ENCODE measurements at regions not wholly inside any gene's neighbourhood (a gene's known extent, or its start where the extent isn't known, plus 50 kb on each side); places are given as distances from the start of the nearest gene placed in this dataset.

DNA sequence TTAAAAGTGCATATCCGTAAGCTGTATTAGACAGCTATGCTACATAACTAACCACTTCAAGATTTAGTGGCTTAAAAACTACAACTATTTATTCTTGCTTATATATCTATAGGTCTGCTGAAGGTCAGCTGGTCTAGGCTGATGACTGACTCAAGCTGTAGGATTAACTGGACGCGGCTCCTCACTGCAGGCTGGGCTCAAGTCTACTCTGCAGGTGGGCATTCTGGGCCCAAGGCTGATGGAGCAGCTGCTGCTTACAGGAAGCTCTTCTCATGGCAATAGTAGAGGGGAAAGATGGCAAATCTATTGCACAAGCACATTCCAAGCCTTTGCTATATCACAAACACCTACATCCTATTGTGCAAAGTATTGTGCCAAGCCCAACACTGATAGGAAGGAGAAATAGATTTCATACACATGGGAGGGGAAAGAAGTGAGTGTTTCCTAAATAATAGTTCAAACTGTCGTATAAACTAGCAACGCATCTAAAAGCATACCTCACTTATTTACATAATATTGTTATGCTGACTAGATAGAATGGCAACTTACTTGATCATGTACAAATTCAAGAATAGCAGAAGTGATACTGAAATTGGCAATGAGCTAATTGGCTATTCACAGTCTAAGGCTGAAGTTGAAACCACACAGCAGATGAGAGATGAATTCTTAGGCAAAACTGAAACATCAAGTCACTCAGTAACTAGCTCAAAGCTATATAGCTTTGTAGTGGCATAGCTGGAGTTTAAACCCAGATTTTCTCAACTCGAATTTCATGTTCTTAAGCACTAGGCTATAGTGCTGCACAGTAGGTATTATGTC lies 263.8 kb downstream of the NKX6-1 start:
- WGBS, 2 donors: 86% methylated on average over 6 of the region's 6 CpGs
- Histone ChIP-seq H3K4me1 (ENCODE audit: control insufficient read depth in 5 of 5, insufficient read depth in 5 of 5, low read length in 5 of 5) (peaks cover 0 to 43% (median 0%) of the 10 kb centered on the region in 5 donors), H3K9ac (ENCODE audit: insufficient read depth in 1 of 2, low read length in 2 of 2) (no peak overlapping the region), H3K4me3 (no peak overlapping the region), H3K36me3 (ENCODE audit: control insufficient read depth in 4 of 4, insufficient read depth in 4 of 4, low read length in 4 of 4) (no peaks in the 10 kb centered on the region), H3K27me3 (ENCODE audit: control insufficient read depth in 3 of 3, insufficient read depth in 3 of 3, low read length in 2 of 3) (no peaks in the 10 kb centered on the region), H3K9me3 (ENCODE audit: control insufficient read depth in 4 of 4, insufficient read depth in 3 of 4, low read length in 3 of 4) (peaks cover 0 to 4% (median 1%) of the 10 kb centered on the region in 4 donors), H3K27ac (ENCODE audit: low read depth in 1 of 2, low read length in 1 of 2) (no peak overlapping the region)
- no peak for ATAC-seq (ENCODE audit: insufficient read depth, low FRiP score)
- TF ChIP-seq, protein P1, sequence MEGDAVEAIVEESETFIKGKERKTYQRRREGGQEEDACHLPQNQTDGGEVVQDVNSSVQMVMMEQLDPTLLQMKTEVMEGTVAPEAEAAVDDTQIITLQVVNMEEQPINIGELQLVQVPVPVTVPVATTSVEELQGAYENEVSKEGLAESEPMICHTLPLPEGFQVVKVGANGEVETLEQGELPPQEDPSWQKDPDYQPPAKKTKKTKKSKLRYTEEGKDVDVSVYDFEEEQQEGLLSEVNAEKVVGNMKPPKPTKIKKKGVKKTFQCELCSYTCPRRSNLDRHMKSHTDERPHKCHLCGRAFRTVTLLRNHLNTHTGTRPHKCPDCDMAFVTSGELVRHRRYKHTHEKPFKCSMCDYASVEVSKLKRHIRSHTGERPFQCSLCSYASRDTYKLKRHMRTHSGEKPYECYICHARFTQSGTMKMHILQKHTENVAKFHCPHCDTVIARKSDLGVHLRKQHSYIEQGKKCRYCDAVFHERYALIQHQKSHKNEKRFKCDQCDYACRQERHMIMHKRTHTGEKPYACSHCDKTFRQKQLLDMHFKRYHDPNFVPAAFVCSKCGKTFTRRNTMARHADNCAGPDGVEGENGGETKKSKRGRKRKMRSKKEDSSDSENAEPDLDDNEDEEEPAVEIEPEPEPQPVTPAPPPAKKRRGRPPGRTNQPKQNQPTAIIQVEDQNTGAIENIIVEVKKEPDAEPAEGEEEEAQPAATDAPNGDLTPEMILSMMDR (IDR thresholded peaks at IDR 0.05; ENCODE audit: control extremely low read depth, extremely low read depth): no peak
- peak; percentile 54 to 81 (median 80) for DNase-seq

GRCh38 chr4:84232309-84233095 lies 266.6 kb downstream of the NKX6-1 start:
- TF ChIP-seq, protein P1 (IDR thresholded peaks at IDR 0.05; ENCODE audit: control extremely low read depth, extremely low read depth): no peak
- Histone ChIP-seq H3K27me3 (ENCODE audit: control insufficient read depth in 3 of 3, insufficient read depth in 3 of 3, low read length in 2 of 3) (no peaks in the 10 kb centered on the region), H3K27ac (ENCODE audit: low read depth in 1 of 2, low read length in 1 of 2) (no peak overlapping the region), H3K4me1 (ENCODE audit: control insufficient read depth in 5 of 5, insufficient read depth in 5 of 5, low read length in 5 of 5) (peaks cover 0 to 39% (median 0%) of the 10 kb centered on the region in 5 donors), H3K4me3 (no peak overlapping the region), H3K9me3 (ENCODE audit: control insufficient read depth in 4 of 4, insufficient read depth in 3 of 4, low read length in 3 of 4) (peaks cover 0 to 4% (median 1%) of the 10 kb centered on the region in 4 donors), H3K36me3 (ENCODE audit: control insufficient read depth in 4 of 4, insufficient read depth in 4 of 4, low read length in 4 of 4) (no peaks in the 10 kb centered on the region), H3K9ac (ENCODE audit: insufficient read depth in 1 of 2, low read length in 2 of 2) (no peak overlapping the region)
- DNase-seq (peak; percentile 79 to 95 (median 94)), ATAC-seq (ENCODE audit: insufficient read depth, low FRiP score) (peak; percentile 51)
- WGBS, 2 donors: 59 to 64% methylated on average over 7 of the region's 7 CpGs

GRCh38 chr4:84231539-84232055 lies 267.5 kb downstream of the NKX6-1 start:
- no peak for ATAC-seq (ENCODE audit: insufficient read depth, low FRiP score)
- H3K36me3 ChIP-seq (ENCODE audit: control insufficient read depth in 4 of 4, insufficient read depth in 4 of 4, low read length in 4 of 4): no peaks in the 10 kb centered on the region
- 72 to 76% methylated on average over 2 of the region's 2 CpGs for WGBS, 2 donors

More at GRCh38 chr4:84231539-84232055, 267.5 kb downstream of the NKX6-1 start:
- TF ChIP-seq, protein P1 (IDR thresholded peaks at IDR 0.05; ENCODE audit: control extremely low read depth, extremely low read depth): no peak
- no peak overlapping the region for H3K4me3 ChIP-seq
- H3K4me1 ChIP-seq (ENCODE audit: control insufficient read depth in 5 of 5, insufficient read depth in 5 of 5, low read length in 5 of 5): peaks cover 0 to 39% (median 0%) of the 10 kb centered on the region in 5 donors
- DNase-seq: peak in 1 of 3 donors; percentile 10
- no peak overlapping the region for H3K27ac ChIP-seq (ENCODE audit: low read depth in 1 of 2, low read length in 1 of 2)
- H3K9ac ChIP-seq (ENCODE audit: insufficient read depth in 1 of 2, low read length in 2 of 2): no peak overlapping the region
- no peaks in the 10 kb centered on the region for H3K27me3 ChIP-seq (ENCODE audit: control insufficient read depth in 3 of 3, insufficient read depth in 3 of 3, low read length in 2 of 3)
- H3K9me3 ChIP-seq (ENCODE audit: control insufficient read depth in 4 of 4, insufficient read depth in 3 of 4, low read length in 3 of 4): peaks cover 0 to 2% (median 0%) of the 10 kb centered on the region in 4 donors

Data from lung (tissue), 11 donors.